Stomach (tissue), 4 donors: ENCODE measurements at regions not wholly inside any gene's neighbourhood (a gene's known extent, or its start where the extent isn't known, plus 50 kb on each side); places are given as distances from the start of the nearest gene placed in this dataset.

ENCODE experiments used
- CTCF ChIP-seq, 7 experiments: fragments of 450-650 bp in 4 of 7; fragments of 200-600 bp in 3 of 7; sonication (generic) in 3 of 7; IDR thresholded peaks; one replicate each; pipeline ENCODE4 v1.5.1; 2016 to 2019; ENCODE audit warnings: antibody characterized with exemption in 7 of 7, control low read depth in 2 of 7, mild to moderate bottlenecking in 1 of 7
- POLR2AphosphoS5 ChIP-seq, 3 donors: sonication (generic); formaldehyde crosslinking; IDR thresholded peaks; one replicate each; pipeline ENCODE4 v1.6.1; 2016; ENCODE audit warnings: antibody characterized with exemption in 3 of 3

GRCh38 chr2:2663401-2664036, 332.4 kb upstream of the MYT1L start:
- TF ChIP-seq POLR2AphosphoS5 (IDR thresholded peaks at IDR 0.05): no peak
- no peak for TF ChIP-seq CTCF (IDR thresholded peaks at IDR 0.05)
